Activated CD4-positive, alpha-beta T cell treated with anti-CD3 and anti-CD28 coated beads, Interleukin-2, amount 50 U/mL, for 16 hours (primary cell): ENCODE measurements at regions not wholly inside any gene's neighbourhood (a gene's known extent, or its start where the extent isn't known, plus 50 kb on each side); places are given as distances from the start of the nearest gene placed in this dataset.
A peak's percentile ranks its signal among the peaks of the same experiment; 100 is the strongest.
"Not testable (repeated sequence)": the region's sequence is repeated elsewhere in the genome, so short reads cannot be mapped to it uniquely, and the experiment has no call there.

ENCODE experiments used
- DNase-seq: peaks from one replicate; pipeline ENCODE4 v3.0.0-alpha.2; 2020

GRCh38 chr1:103469801-103470200, 55.7 kb upstream of the RNPC3 start:
- no peak for DNase-seq

GRCh38 chr1:103467100-103467499, 58.4 kb upstream of the RNPC3 start:
- no peak for DNase-seq

GRCh38 chr1:103461161-103462105, 64.1 kb upstream of the RNPC3 start:
- peak; percentile 20 for DNase-seq

DNA sequence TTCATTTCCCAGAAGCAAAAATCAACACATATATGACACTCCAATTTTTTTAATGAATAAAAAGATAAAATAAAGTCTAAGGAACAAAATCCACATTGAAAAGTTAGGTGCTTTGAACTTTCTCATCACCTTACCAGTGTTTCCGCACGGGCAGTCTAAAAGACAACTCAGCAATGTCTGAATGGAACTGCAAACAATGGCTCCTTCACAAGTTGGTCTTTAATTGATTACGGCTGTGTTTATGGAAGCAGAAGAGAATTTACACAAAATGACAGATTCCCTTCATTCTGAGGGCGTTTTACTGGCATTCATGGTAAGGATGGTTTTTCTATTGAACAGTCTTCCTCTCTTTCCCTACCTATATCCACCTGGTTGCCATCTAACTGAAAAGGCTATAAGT, 65.0 kb upstream of the RNPC3 start:
- DNase-seq, result no peak

DNA sequence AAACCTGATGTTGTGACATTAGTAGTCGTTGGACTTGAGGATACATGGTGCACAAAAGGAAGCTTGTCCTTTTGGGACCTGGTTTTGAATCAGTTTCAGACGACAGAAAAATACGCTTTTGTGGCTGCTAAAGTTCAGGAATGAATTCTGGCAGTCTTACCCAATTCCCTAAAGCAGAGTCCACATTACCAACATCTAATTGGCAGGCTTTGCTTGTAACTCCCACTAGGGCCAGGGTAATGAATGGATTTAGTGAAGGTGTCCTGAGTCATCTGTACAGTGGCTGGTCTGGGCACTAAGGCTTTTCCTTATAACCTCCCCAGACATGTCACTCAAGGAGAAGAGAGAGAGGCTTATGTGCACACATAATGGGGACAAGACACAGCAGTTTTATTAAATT, 66.2 kb upstream of the RNPC3 start:
- DNase-seq, result no peak

GRCh38 chr1:103457886-103458455, 67.5 kb upstream of the RNPC3 start:
- DNase-seq, result no peak

DNA sequence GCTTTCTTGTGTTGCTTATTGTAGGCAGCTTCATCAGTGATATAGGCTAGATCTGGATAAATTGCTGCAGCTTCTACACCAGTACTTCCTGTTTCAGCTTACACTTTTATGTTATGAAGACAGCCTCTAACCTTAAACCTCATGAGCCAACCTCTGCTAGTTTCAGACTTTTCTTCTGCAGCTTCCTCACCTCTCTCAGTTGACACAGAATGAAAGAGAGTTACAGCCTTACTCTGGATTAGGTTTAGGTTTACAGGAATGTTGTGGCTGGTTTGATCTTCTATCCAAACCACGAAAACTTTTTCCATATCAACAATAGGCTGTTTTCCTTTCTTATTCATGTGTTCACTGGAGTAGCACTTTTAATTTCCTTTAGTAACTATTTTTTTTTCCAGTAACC, 76.9 kb upstream of the RNPC3 start:
- peak; percentile 19 for DNase-seq

DNA sequence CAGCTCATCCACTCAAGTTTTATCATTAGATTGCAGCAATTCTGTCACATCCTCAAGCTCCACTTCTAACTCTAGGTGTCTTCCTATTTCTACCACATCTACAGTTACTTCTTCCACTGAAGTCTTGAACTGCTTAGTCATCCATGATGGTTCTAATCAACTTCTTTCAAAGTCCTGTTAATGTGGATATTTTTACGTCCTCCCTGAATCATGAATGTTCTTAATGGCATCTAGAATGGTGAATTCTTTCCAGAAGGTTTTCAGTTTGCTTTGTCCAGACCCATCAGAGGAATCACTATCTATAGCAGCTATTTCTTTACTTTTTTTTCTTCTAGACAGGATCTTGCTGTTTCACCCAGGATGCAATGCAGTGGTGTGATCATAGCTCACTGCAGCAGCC, 78.0 kb upstream of the RNPC3 start:
- DNase-seq, result no peak

DNA sequence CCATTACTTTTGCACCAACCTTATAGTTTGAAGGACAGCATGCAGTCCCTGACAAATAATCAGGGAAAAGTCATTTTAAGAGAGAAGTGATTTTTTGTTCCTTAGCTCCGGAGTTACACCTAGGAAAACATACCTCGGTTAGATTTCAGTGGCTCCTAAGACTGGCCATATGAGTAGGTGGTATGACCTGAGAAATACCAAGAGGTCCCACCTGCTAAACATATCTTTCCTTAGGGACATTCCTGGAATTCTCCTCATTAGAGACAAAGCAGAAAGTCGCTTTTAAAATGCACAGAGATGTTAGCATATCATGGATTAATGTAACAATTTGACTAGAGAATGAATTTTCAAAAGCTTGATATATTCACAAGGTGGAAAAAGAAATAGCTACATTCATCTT, 84.2 kb upstream of the RNPC3 start:
- no peak for DNase-seq

DNA sequence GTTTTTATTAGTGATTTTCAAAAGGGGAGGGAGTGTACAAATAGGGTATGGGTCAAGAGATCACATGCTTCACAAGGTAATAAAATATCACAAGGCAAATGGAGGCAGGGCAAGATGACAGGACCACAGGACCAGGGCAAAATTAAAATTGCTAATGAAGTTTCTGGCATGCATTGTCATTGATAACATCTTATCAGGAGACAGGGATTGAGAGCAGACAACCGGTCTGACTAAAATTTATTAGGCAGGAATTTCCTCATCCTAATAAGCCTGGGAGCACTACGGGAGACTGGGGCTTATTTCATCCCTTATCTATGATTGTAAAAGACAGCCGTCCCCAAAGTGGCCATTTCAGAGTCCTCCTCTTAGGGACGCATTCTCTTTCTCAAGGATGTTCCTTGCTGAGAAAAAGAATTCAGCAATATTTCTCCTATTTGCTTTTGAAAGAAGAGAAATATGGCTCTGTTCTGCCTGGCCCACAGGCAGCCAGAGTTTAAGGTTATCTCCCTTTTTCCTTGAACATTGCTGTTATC, 88.9 kb upstream of the RNPC3 start:
- DNase-seq, result not testable (repeated sequence)

DNA sequence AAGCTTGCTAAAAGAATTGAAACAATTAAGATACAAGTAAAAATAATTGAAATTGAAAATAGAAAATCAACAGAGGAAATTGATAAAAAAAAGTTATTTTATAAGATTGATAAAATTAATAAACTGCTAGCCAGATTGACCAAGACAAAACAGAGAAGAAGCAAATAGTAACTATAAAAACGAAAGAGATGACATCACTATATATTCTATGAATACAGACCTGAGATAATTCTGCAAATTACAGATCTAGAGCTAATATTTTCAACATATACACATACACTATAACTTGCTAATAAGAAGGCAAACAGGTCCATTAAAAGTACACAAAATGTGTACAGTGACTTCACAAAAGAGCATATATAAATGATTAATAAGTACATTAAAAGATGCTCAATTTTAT, 90.1 kb upstream of the RNPC3 start:
- DNase-seq, result no peak

- DNase-seq, result no peak
These were observed 100.8 kb upstream of the RNPC3 start for GRCh38 chr1:103424650-103425049.

DNA sequence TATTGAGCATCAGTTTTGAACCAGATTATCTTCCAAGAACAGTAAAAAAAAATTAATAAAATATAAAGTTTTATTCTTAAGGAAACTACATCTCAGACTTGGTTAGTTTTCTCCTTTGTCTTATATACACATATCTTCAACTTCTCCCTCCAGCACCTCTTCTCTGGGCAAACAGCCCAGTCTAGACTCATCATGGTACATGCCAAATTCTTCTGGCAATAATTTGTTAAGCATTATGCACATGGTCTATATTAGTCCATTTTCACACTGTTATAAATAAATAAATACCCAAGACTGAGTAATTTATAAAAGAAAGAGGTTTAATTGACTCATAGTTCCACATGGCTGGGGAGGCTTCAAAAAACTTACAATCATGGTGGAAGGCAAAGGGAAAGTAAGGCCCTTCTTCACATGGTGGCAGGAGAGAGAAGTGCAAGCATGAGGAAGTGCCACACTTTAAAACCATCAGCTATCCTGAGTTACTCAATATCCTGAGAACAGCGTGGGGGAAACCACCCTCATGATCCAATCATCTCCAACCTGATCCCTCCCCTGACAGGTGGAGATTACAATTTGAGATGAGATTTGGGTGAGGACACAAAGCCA, 108.7 kb upstream of the RNPC3 start:
- DNase-seq, result no peak

GRCh38 chr1:103387898-103388297, 137.6 kb upstream of the RNPC3 start:
- DNase-seq, result no peak

GRCh38 chr1:103373991-103374390, 151.5 kb upstream of the RNPC3 start:
- no peak for DNase-seq

GRCh38 chr1:103372866-103373265, 152.6 kb upstream of the RNPC3 start:
- no peak for DNase-seq

DNA sequence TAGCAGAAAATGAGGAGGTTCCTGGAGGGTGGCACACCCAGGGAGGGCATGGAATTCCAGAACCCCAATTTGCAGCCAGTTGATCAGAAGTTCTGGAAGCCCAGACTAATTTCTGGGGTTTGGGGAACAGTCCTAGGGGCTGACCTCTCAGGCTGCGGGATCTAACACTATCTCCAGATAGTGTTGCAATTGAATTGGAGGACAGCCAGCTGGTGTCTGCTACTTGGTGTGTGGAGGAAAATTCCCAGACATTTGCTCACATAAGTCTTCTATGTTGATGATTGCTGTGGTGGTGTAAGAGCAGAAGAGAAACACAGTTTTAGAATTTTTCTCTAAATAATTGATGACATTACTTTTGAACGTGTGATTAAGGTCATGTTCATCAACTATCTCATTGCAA, 154.3 kb upstream of the RNPC3 start:
- no peak for DNase-seq

DNA sequence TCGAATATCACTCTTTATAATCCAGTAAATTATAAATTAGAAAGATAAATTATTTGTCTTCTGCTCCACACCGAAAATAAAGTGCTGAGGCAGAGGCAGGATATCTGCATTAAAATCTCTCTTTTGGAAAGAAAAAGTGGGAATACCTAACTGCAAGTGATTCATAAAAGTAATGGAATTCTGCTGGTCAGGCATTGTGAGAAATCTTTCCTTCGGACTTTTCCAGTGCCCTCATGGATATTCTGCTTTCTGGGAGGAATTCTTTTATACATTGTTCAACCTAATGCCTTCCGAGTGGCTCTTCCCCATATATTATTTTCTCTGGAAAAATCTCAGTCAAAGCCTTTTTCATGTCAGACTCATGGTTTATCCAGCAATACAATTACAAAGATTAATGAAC, 158.3 kb upstream of the RNPC3 start:
- DNase-seq, result no peak

GRCh38 chr1:103365860-103366569, 159.5 kb upstream of the RNPC3 start:
- DNase-seq, result peak; percentile 18

DNA sequence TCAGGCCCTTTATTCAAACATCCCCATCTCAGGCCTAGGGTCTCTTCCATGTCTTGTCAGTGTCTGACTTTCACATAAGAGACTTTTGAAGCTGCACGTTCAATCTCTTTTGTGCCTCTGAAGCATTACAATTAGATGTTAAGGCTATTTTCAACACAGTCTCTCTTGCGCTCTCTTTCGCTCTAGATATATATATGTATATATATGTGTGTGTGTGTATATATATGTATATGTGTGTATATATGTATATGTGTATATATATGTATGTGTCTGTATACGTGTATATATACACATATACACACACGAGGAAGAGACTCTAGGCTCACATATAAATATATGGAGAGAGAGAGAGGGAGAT, 162.5 kb upstream of the RNPC3 start:
- DNase-seq, result no peak

GRCh38 chr1:103362348-103363007, 163.0 kb upstream of the RNPC3 start:
- no peak for DNase-seq

DNA sequence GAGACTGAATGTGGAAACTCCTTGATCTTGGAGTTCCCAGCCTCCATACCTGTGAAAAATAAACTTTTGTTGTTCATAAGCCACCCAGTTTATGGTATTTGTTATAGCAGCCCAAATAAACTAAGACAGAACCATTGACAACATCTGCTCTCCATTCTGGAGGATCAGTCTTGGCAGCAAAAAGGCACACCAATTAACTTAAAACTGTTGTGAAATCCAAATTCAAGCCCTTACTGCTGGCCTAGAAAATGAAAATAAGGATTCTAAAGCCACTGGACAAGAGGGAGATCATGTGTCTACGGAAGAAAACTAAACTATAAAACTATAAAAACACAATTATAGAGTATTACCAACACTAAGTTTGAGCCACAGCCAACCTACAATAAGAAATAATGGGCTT, 172.1 kb upstream of the RNPC3 start:
- DNase-seq, result no peak

- no peak for DNase-seq
These were observed 177.4 kb upstream of the RNPC3 start for GRCh38 chr1:103348136-103348535.
